Activated CD8-positive, alpha-beta T cell treated with anti-CD3 and anti-CD28 coated beads, Interleukin-2, amount 10 ng/mL, durations not matched to agents 7 days and 5 days (primary cell): ENCODE measurements at regions not wholly inside any gene's neighbourhood (a gene's known extent, or its start where the extent isn't known, plus 50 kb on each side); places are given as distances from the start of the nearest gene placed in this dataset.

Experiments
- ATAC-seq: fragments of 150-1000 bp; cut with Tn5 transposase; one replicate; pipeline ENCODE4 v1.10.0; 2021; ENCODE audit warnings: moderate library complexity
- CTCF ChIA-PET: fragments of 350-600 bp; sonication (Branson Sonifier 250); formaldehyde crosslinking; loops from one replicate; lab custom pipeline; 2021; ENCODE audit warnings: antibody characterized with exemption; lab: Charles Lee
- POLR2A ChIA-PET: fragments of 350-600 bp; sonication (Branson Sonifier 250); formaldehyde crosslinking; loops from one replicate; lab custom pipeline; 2021; ENCODE audit warnings: antibody characterized with exemption; lab: Charles Lee
- DNase-seq: peaks from one replicate; pipeline ENCODE4 v3.0.0-alpha.2; 2020
- H3K27ac Mint-ChIP-seq: one replicate; pipeline ENCODE4 v1.8.0; 2021; ENCODE audit warnings: mild to moderate bottlenecking, mixed read lengths
- H3K27me3 Mint-ChIP-seq: one replicate; pipeline ENCODE4 v1.8.0; 2021; ENCODE audit warnings: low read depth, mixed read lengths
- H3K36me3 Mint-ChIP-seq: one replicate; pipeline ENCODE4 v1.8.0; 2021; ENCODE audit warnings: low read depth, mixed read lengths
- H3K4me1 Mint-ChIP-seq: one replicate; pipeline ENCODE4 v1.8.0; 2021; ENCODE audit warnings: low read depth, mixed read lengths
- H3K4me3 Mint-ChIP-seq: one replicate; pipeline ENCODE4 v1.8.0; 2021; ENCODE audit warnings: mild to moderate bottlenecking, mixed read lengths
- H3K9me3 Mint-ChIP-seq: one replicate; pipeline ENCODE4 v1.8.0; 2022; ENCODE audit warnings: mixed read lengths; ENCODE audit not compliant: insufficient read depth

DNA sequence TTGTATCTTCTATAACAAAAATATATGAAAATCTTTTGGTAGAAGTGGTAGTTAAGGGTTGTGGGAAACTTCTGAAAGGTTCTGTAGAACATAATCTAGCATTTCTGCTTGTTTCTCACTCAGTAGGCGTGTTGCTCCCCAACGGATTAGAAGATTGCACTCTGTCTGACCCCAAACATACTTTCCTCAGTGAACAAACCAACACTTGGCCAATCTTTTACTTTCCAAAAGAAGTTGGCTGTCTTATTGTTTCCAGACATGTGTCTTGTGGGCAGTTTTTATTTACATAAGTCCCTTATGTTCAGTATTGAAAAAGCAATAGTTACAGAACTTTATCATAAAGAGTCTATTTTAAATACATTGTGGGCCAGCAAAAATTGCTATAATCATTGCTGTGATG lies 312.8 kb upstream of the EPHA5 start:
- DNase-seq = no peak

DNA sequence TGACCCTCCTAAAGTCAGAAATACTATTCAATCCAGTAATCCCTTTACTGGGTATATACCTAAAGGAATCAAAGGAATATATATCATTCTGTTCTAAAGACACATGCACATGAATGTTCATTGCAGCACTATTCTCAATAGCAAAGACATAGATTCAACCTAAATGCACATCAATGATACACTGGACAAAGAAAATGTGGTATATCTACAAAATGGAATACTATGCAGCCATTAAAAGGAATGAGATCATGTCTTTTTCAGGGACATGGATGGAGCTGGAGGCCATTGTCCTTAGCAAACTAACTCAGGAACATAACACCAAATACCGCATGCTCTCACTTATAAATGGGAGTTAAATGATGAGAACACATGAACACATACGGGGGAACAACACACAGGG lies 306.0 kb upstream of the EPHA5 start:
- Mint-ChIP-seq H3K4me3 (no peak overlapping the region), H3K36me3 (no peaks in the 10 kb centered on the region), H3K9me3 (peaks cover 5% of the 10 kb centered on the region), H3K4me1 (no peaks in the 10 kb centered on the region), H3K27ac (no peak overlapping the region), H3K27me3 (no peaks in the 10 kb centered on the region)
- DNase-seq (no peak), ATAC-seq (no peak)
- ChIA-PET POLR2A (no interaction called here), CTCF (no interaction called here)

More for the DNA sequence above, 312.8 kb upstream of the EPHA5 start:
- POLR2A ChIA-PET = no interaction called here
- H3K9me3 Mint-ChIP-seq = peaks cover 12% of the 10 kb centered on the region
- no peaks in the 10 kb centered on the region for H3K27me3 Mint-ChIP-seq
- no peak for ATAC-seq
- H3K4me1 Mint-ChIP-seq = no peaks in the 10 kb centered on the region
- CTCF ChIA-PET = no interaction called here
- no peaks in the 10 kb centered on the region for H3K36me3 Mint-ChIP-seq
- H3K4me3 Mint-ChIP-seq = no peak overlapping the region
- H3K27ac Mint-ChIP-seq = no peak overlapping the region

DNA sequence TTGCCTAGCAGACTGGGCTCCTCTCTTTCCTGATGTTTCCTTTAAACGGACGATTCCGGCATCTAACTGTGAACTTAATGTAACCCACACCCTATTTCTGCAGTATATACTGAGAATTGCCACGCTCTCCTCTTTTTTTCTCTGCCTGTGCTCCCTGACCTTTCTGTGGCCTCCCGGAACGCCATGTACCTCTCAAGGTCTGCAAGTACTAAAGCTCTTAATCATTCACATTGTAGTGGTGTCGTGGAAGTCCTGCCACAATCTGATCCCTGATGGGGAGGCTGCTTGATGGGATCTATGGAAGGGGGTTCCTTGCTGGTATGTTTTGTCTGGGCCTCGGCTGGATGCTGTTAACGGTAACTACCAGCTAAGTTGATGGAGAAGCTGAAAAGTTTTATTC lies 302.9 kb upstream of the EPHA5 start:
- ATAC-seq (no peak), DNase-seq (no peak)
- no peaks in the 10 kb centered on the region for H3K4me1 Mint-ChIP-seq
- H3K36me3 Mint-ChIP-seq = no peaks in the 10 kb centered on the region
- no peak overlapping the region for H3K4me3 Mint-ChIP-seq
- POLR2A ChIA-PET = no interaction called here
- no peak overlapping the region for H3K27ac Mint-ChIP-seq
- H3K27me3 Mint-ChIP-seq = no peaks in the 10 kb centered on the region
- CTCF ChIA-PET = no interaction called here
- H3K9me3 Mint-ChIP-seq = peaks cover 5% of the 10 kb centered on the region

GRCh38 chr4:65971686-65972085 lies 301.4 kb upstream of the EPHA5 start:
- ATAC-seq (no peak), DNase-seq (no peak)
- CTCF ChIA-PET = no interaction called here
- Mint-ChIP-seq H3K4me1 (no peaks in the 10 kb centered on the region), H3K4me3 (no peak overlapping the region), H3K27me3 (no peaks in the 10 kb centered on the region), H3K36me3 (no peaks in the 10 kb centered on the region), H3K9me3 (peaks cover 5% of the 10 kb centered on the region), H3K27ac (no peak overlapping the region)
- POLR2A ChIA-PET = no interaction called here

DNA sequence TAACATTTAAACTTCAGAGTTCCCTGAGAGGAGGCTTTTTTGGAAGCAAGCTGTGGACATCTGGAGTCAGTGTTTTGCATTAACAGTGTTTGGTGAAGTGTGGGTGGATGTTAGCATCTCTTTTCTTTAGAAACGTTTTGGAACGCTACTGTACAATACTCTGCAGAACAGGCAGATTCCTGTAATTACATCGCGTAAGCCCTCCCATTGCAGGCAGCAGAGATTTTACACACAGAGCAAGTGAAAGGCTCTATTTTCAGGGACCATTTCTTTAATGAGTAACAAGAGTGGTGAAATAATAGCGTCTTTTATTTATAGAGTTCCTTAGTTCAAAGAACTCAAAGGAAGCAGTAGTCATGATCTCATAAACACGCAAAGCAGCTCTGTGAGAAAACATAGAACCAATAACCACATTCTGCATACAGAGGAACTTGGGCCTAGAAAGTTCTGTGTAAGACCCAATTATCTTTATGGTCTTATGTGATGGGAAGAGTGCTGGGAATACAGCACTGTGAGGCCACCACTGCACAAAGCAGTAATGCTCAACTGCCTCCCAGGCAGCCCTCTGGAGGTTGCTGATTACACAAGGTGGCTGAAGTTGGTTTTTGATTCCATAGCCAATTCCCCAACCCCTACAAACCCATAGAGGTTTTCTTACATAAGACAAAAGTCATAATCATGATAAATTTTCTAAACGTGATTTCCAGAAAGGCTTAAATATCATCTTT lies 298.7 kb upstream of the EPHA5 start:
- Mint-ChIP-seq H3K27ac (no peak overlapping the region), H3K36me3 (no peaks in the 10 kb centered on the region), H3K27me3 (no peaks in the 10 kb centered on the region), H3K4me1 (no peaks in the 10 kb centered on the region), H3K4me3 (no peak overlapping the region), H3K9me3 (peaks cover 5% of the 10 kb centered on the region)
- ChIA-PET CTCF (no interaction called here), POLR2A (no interaction called here)
- DNase-seq = no peak
- no peak for ATAC-seq

DNA sequence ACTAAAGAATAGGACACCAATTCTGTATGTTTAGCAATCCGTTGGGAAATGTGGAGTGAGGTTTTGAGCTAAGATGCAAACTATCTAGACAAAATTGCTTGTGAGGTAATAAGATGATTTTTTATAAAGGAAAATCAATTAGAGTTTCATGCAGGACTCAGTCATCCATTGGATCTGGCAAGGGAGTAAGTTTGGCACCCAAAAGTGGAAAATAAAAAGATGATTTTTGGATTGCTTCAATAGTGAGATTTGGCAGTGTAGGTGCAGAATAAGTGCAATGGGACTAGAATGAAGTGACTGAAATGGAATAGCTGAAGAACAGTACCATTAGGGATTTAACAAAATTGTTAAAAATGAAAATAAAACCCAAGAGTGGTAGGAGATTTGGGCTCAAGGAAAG lies 290.5 kb upstream of the EPHA5 start:
- H3K27ac Mint-ChIP-seq = no peak overlapping the region
- DNase-seq (no peak), ATAC-seq (no peak)
- H3K4me3 Mint-ChIP-seq = no peak overlapping the region
- H3K9me3 Mint-ChIP-seq = peaks cover 12% of the 10 kb centered on the region
- ChIA-PET CTCF (no interaction called here), POLR2A (no interaction called here)
- no peaks in the 10 kb centered on the region for H3K27me3 Mint-ChIP-seq
- H3K4me1 Mint-ChIP-seq = no peaks in the 10 kb centered on the region
- no peaks in the 10 kb centered on the region for H3K36me3 Mint-ChIP-seq

- ChIA-PET CTCF (no interaction called here), POLR2A (no interaction called here)
- Mint-ChIP-seq H3K27me3 (no peaks in the 10 kb centered on the region), H3K4me1 (no peaks in the 10 kb centered on the region), H3K4me3 (no peak overlapping the region), H3K27ac (no peak overlapping the region), H3K9me3 (peaks cover 11% of the 10 kb centered on the region), H3K36me3 (no peaks in the 10 kb centered on the region)
- no peak for DNase-seq
- no peak for ATAC-seq
Measured at GRCh38 chr4:65954416-65954815, 284.1 kb upstream of the EPHA5 start.

DNA sequence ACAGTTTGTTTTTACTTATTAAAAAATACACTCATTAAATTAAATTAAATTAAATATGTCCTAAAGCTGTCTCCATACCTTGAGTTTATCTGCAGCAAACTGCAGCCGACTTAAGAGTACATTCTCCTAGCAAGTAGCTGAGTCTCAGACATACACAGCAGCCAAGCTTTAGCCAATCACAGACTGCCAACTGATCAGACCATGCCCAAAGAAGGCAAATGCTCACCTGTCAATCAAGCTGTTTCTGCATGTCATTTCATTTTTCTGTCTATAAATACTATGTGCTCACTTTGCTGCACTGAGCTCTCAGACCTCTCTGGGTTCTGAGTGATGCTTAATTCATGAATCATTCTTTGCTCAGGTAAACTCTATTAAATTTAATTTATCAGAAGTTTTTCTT lies 280.9 kb upstream of the EPHA5 start:
- no peak overlapping the region for H3K27ac Mint-ChIP-seq
- ATAC-seq (no peak), DNase-seq (no peak)
- CTCF ChIA-PET = no interaction called here
- H3K27me3 Mint-ChIP-seq = no peaks in the 10 kb centered on the region
- H3K9me3 Mint-ChIP-seq = peaks cover 10% of the 10 kb centered on the region
- H3K36me3 Mint-ChIP-seq = no peaks in the 10 kb centered on the region
- H3K4me1 Mint-ChIP-seq = no peaks in the 10 kb centered on the region
- no peak overlapping the region for H3K4me3 Mint-ChIP-seq
- POLR2A ChIA-PET = no interaction called here

- CTCF ChIA-PET = no interaction called here
- POLR2A ChIA-PET = no interaction called here
- ATAC-seq (no peak), DNase-seq (no peak)
- H3K9me3 Mint-ChIP-seq = peaks cover 3% of the 10 kb centered on the region
- H3K27ac Mint-ChIP-seq = no peak overlapping the region
- no peaks in the 10 kb centered on the region for H3K4me1 Mint-ChIP-seq
- H3K36me3 Mint-ChIP-seq = no peaks in the 10 kb centered on the region
- no peak overlapping the region for H3K4me3 Mint-ChIP-seq
- no peaks in the 10 kb centered on the region for H3K27me3 Mint-ChIP-seq
Measured at GRCh38 chr4:65943076-65943475, 272.8 kb upstream of the EPHA5 start.

DNA sequence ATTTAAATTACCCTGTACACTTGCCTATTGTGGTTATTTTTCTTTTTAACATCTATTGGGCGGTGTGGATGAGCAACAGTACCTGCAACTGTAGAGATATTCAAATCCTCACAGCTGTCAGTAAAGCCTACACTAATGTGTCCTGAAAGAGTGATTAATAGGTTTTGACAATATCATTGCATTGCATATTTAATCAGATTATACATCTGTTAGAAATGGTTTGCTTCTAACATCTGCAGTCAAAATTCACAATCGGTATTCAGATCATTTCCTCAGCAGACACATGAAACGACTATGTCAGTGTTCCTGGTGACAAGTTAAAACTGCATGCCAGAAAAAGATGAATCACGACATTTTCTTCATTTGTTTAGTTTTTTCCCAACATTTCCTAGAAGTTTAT lies 254.6 kb upstream of the EPHA5 start:
- H3K4me3 Mint-ChIP-seq = no peak overlapping the region
- DNase-seq (no peak), ATAC-seq (no peak)
- ChIA-PET POLR2A (no interaction called here), CTCF (no interaction called here)
- no peaks in the 10 kb centered on the region for H3K9me3 Mint-ChIP-seq
- H3K27me3 Mint-ChIP-seq = no peaks in the 10 kb centered on the region
- no peaks in the 10 kb centered on the region for H3K4me1 Mint-ChIP-seq
- no peaks in the 10 kb centered on the region for H3K36me3 Mint-ChIP-seq
- H3K27ac Mint-ChIP-seq = no peak overlapping the region

GRCh38 chr4:65923616-65924015 lies 253.3 kb upstream of the EPHA5 start:
- ChIA-PET CTCF (no interaction called here), POLR2A (no interaction called here)
- DNase-seq (no peak), ATAC-seq (no peak)
- no peak overlapping the region for H3K4me3 Mint-ChIP-seq
- H3K36me3 Mint-ChIP-seq = no peaks in the 10 kb centered on the region
- H3K4me1 Mint-ChIP-seq = no peaks in the 10 kb centered on the region
- H3K27me3 Mint-ChIP-seq = no peaks in the 10 kb centered on the region
- no peaks in the 10 kb centered on the region for H3K9me3 Mint-ChIP-seq
- H3K27ac Mint-ChIP-seq = no peak overlapping the region

GRCh38 chr4:65921180-65921579 lies 250.9 kb upstream of the EPHA5 start:
- H3K9me3 Mint-ChIP-seq = peaks cover 8% of the 10 kb centered on the region
- H3K36me3 Mint-ChIP-seq = no peaks in the 10 kb centered on the region
- H3K4me1 Mint-ChIP-seq = no peaks in the 10 kb centered on the region
- H3K4me3 Mint-ChIP-seq = no peak overlapping the region
- H3K27me3 Mint-ChIP-seq = no peaks in the 10 kb centered on the region
- CTCF ChIA-PET = no interaction called here
- DNase-seq = no peak
- POLR2A ChIA-PET = no interaction called here
- no peak for ATAC-seq
- H3K27ac Mint-ChIP-seq = no peak overlapping the region

GRCh38 chr4:65918872-65919271 lies 248.6 kb upstream of the EPHA5 start:
- ChIA-PET CTCF (no interaction called here), POLR2A (no interaction called here)
- H3K9me3 Mint-ChIP-seq = peaks cover 9% of the 10 kb centered on the region
- no peak overlapping the region for H3K4me3 Mint-ChIP-seq
- H3K27me3 Mint-ChIP-seq = no peaks in the 10 kb centered on the region
- no peaks in the 10 kb centered on the region for H3K36me3 Mint-ChIP-seq
- H3K4me1 Mint-ChIP-seq = no peaks in the 10 kb centered on the region
- no peak for ATAC-seq
- no peak for DNase-seq
- H3K27ac Mint-ChIP-seq = no peak overlapping the region
